GM12878 (cell line): ENCODE measurements at regions not wholly inside any gene's neighbourhood (a gene's known extent, or its start where the extent isn't known, plus 50 kb on each side); places are given as distances from the start of the nearest gene placed in this dataset.
A peak's percentile ranks its signal among the peaks of the same experiment; 100 is the strongest.

Experiments used
- ATAC-seq: fragments of 200-7000 bp; cut with Tn5 transposase; 3 replicates; pipeline ENCODE4 v1.9.1; 2020; ENCODE audit warnings: mild to moderate bottlenecking, moderate library complexity
- BruUV-seq: library from RNA; stranded (reverse); fragments of 400-500 nt; replicated peaks from 2 replicates; lab custom pipeline; 2021; lab: Mats Ljungman, UMichigan
- CTCF ChIA-PET: fragments of 300-600 bp; sonication (Branson Sonifier 250); formaldehyde crosslinking; extraction: SDS; loops from one replicate; lab custom pipeline; 2021; ENCODE audit warnings: inconsistent platforms; lab: Yijun Ruan, JAX
- POLR2A ChIA-PET: fragments of 350-600 bp; formaldehyde crosslinking; extraction: SDS; loops from one replicate; lab custom pipeline; 2021; ENCODE audit warnings: inconsistent platforms; lab: Charles Lee
- RAD21 ChIA-PET: fragments of 300-600 bp; sonication (Branson Sonifier 250); formaldehyde crosslinking; loops from one replicate; lab custom pipeline; 2023; ENCODE audit warnings: antibody characterized with exemption; ENCODE audit not compliant: unreplicated experiment; lab: Charles Lee
- SMC1A ChIA-PET: fragments of 300-600 bp; sonication (Branson Sonifier 250); formaldehyde crosslinking; loops from one replicate; lab custom pipeline; 2023; ENCODE audit not compliant: unreplicated experiment, uncharacterized antibody; lab: Charles Lee
- DNase-seq: peaks from one replicate; pipeline ENCODE4 v3.0.0-alpha.2; 2011; ENCODE audit warnings: low read depth, low spot score
- FAIRE-seq: peaks from 3 replicates; lab custom pipeline; 2011; peaks lifted over from hg19 to GRCh38; lab: Jason Lieb, UNC
- H2AFZ ChIP-seq: 2 replicates; pipeline ENCODE4 v1.6.0; 2011; ENCODE audit warnings: low read depth, low read length, control low read depth; ENCODE audit not compliant: control insufficient read depth
- H3K27ac ChIP-seq: 2 replicates; pipeline ENCODE4 v1.5.1; 2011; ENCODE audit warnings: control low read depth; ENCODE audit not compliant: control insufficient read depth, insufficient read depth
- H3K27me3 ChIP-seq, 2 experiments: replicated peaks in 1 of 2; 2 replicates each; pipeline versions ENCODE4 v1.6.0 to v1.6.1; 2011; ENCODE audit warnings: low read length in 1 of 2; ENCODE audit not compliant: control insufficient read depth in 2 of 2, insufficient read depth in 2 of 2
- H3K36me3 ChIP-seq, 2 experiments: 2 replicates each; pipeline ENCODE4 v1.5.1; 2011; ENCODE audit warnings: low read length in 1 of 2; ENCODE audit not compliant: control insufficient read depth in 2 of 2, insufficient read depth in 2 of 2
- H3K4me1 ChIP-seq: 2 replicates; pipeline ENCODE4 v1.6.1; 2011; ENCODE audit warnings: mild to moderate bottlenecking, low read length, moderate library complexity, mixed read lengths; ENCODE audit not compliant: control insufficient read depth, insufficient read depth
- H3K4me2 ChIP-seq: 2 replicates; pipeline ENCODE4 v1.6.0; 2011; ENCODE audit warnings: control low read depth; ENCODE audit not compliant: control insufficient read depth, insufficient read depth
- H3K4me3 ChIP-seq: fragments of 200-600 bp; sonication (generic); 2 replicates; pipeline ENCODE4 v1.5.1; 2016
- H3K79me2 ChIP-seq: 2 replicates; pipeline ENCODE4 v1.6.0; 2011; ENCODE audit warnings: low read length; ENCODE audit not compliant: control insufficient read depth, insufficient read depth
- H3K9ac ChIP-seq: 2 replicates; pipeline ENCODE4 v1.8.0; 2011; ENCODE audit warnings: low read length, control low read depth, mixed read lengths; ENCODE audit not compliant: control insufficient read depth, insufficient read depth
- H3K9me3 ChIP-seq: replicated peaks from 3 replicates; pipeline ENCODE4 v1.5.1; 2011; ENCODE audit warnings: mild to moderate bottlenecking, low read length; ENCODE audit not compliant: control insufficient read depth, insufficient read depth
- H4K20me1 ChIP-seq: 2 replicates; pipeline ENCODE4 v1.6.0; 2011; ENCODE audit not compliant: control insufficient read depth, insufficient read depth
- WGBS: methylation state at CpG from one replicate; pipeline ENCODE4 v1.1.6; 2016; ENCODE audit warnings: low lambda C conversion rate; ENCODE audit not compliant: insufficient replicate concordance, insufficient coverage; ENCODE audit errors: missing lambda C conversion rate; 5-methylcytosine and 5-hydroxymethylcytosine counted together
- in situ Hi-C: fragments of 300-500 bp; cut with MboI; formaldehyde crosslinking; loops from 9 replicates; pipeline ENCODE4 v1.14.3; 2018; ENCODE audit warnings: mixed read lengths
- intact Hi-C: fragments of 100-400 bp; cut with micrococcal nuclease; formaldehyde crosslinking; loops from one replicate; pipeline ENCODE4 v1.14.2; 2022; ENCODE audit not compliant: unreplicated experiment
- TF ChIP-seq, protein P1 (sequence below): IDR thresholded peaks from 2 replicates; pipeline ENCODE4 v1.6.1; 2012; ENCODE audit warnings: mild to moderate bottlenecking, low read depth, low read length
- TF ChIP-seq, protein P2 (sequence below): IDR thresholded peaks from 2 replicates; pipeline ENCODE4 v1.6.1; 2012; ENCODE audit warnings: improper control_type of control experiment, low read depth, low read length; ENCODE audit not compliant: insufficient replicate concordance

DNA sequence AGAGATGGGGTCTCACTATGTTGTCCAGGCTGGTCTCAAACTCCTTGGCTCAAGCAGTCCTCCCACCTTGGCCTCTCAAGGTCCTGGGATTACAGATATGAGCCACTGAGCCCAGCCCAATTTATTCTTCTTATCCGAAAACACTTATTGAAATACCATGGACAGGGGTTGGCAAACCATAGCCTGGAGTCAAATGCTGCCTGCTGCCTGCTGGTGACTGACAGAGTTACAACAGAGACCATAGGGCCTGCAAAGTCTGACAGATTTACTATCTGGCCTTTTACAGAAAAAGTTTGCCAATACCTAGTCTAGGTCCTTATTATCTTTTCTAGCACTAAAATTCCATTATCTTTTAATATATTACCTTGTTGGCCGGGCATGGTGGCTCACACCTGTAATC is 87.1 kb upstream of the ZNF281 start:
- FAIRE-seq (no peak), ATAC-seq (no peak), DNase-seq (no peak)
- ChIA-PET POLR2A (no interaction called here), SMC1A (no interaction called here), RAD21 (interaction anchor here (0.7 kb wide), 1 partner anchor 1963 kb away, joined by 3 read pairs; no protein-coding TSS in a partner anchor), CTCF (interaction anchor here (0.6 to 2.4 kb wide), 2 partner anchors 10 to 13 kb away, joined by 3 to 17 read pairs; no protein-coding TSS in a partner anchor)
- Histone ChIP-seq H3K4me3 (no peak overlapping the region), H3K4me1 (no peaks in the 10 kb centered on the region), H3K27me3 (peaks cover 0 to 2% of the 10 kb centered on the region in 2 experiments; a peak in 2 of 4 replicates), H2AFZ (no peak overlapping the region), H3K27ac (no peak overlapping the region), H4K20me1 (no peaks in the 10 kb centered on the region), H3K9ac (no peak overlapping the region), H3K79me2 (no peaks in the 10 kb centered on the region), H3K36me3 (no peaks in the 10 kb centered on the region), H3K9me3 (no peaks in the 10 kb centered on the region), H3K4me2 (no peak overlapping the region)
- in situ Hi-C loops, result no loop called here
- TF ChIP-seq, protein P1, sequence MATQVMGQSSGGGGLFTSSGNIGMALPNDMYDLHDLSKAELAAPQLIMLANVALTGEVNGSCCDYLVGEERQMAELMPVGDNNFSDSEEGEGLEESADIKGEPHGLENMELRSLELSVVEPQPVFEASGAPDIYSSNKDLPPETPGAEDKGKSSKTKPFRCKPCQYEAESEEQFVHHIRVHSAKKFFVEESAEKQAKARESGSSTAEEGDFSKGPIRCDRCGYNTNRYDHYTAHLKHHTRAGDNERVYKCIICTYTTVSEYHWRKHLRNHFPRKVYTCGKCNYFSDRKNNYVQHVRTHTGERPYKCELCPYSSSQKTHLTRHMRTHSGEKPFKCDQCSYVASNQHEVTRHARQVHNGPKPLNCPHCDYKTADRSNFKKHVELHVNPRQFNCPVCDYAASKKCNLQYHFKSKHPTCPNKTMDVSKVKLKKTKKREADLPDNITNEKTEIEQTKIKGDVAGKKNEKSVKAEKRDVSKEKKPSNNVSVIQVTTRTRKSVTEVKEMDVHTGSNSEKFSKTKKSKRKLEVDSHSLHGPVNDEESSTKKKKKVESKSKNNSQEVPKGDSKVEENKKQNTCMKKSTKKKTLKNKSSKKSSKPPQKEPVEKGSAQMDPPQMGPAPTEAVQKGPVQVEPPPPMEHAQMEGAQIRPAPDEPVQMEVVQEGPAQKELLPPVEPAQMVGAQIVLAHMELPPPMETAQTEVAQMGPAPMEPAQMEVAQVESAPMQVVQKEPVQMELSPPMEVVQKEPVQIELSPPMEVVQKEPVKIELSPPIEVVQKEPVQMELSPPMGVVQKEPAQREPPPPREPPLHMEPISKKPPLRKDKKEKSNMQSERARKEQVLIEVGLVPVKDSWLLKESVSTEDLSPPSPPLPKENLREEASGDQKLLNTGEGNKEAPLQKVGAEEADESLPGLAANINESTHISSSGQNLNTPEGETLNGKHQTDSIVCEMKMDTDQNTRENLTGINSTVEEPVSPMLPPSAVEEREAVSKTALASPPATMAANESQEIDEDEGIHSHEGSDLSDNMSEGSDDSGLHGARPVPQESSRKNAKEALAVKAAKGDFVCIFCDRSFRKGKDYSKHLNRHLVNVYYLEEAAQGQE, result peak; percentile 55; the same call in 1 of the 2 replicates
- TF ChIP-seq, protein P2, sequence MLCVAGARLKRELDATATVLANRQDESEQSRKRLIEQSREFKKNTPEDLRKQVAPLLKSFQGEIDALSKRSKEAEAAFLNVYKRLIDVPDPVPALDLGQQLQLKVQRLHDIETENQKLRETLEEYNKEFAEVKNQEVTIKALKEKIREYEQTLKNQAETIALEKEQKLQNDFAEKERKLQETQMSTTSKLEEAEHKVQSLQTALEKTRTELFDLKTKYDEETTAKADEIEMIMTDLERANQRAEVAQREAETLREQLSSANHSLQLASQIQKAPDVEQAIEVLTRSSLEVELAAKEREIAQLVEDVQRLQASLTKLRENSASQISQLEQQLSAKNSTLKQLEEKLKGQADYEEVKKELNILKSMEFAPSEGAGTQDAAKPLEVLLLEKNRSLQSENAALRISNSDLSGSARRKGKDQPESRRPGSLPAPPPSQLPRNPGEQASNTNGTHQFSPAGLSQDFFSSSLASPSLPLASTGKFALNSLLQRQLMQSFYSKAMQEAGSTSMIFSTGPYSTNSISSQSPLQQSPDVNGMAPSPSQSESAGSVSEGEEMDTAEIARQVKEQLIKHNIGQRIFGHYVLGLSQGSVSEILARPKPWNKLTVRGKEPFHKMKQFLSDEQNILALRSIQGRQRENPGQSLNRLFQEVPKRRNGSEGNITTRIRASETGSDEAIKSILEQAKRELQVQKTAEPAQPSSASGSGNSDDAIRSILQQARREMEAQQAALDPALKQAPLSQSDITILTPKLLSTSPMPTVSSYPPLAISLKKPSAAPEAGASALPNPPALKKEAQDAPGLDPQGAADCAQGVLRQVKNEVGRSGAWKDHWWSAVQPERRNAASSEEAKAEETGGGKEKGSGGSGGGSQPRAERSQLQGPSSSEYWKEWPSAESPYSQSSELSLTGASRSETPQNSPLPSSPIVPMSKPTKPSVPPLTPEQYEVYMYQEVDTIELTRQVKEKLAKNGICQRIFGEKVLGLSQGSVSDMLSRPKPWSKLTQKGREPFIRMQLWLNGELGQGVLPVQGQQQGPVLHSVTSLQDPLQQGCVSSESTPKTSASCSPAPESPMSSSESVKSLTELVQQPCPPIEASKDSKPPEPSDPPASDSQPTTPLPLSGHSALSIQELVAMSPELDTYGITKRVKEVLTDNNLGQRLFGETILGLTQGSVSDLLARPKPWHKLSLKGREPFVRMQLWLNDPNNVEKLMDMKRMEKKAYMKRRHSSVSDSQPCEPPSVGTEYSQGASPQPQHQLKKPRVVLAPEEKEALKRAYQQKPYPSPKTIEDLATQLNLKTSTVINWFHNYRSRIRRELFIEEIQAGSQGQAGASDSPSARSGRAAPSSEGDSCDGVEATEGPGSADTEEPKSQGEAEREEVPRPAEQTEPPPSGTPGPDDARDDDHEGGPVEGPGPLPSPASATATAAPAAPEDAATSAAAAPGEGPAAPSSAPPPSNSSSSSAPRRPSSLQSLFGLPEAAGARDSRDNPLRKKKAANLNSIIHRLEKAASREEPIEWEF, result no peak
- 43% methylated on average over 2 of the region's 2 CpGs for WGBS
- intact Hi-C loops, result no loop called here
- no TSS peak for BruUV-seq
